GM13976 (cell line): ENCODE measurements at regions not wholly inside any gene's neighbourhood (a gene's known extent, or its start where the extent isn't known, plus 50 kb on each side); places are given as distances from the start of the nearest gene placed in this dataset.

Experiments
- DNase-seq: peaks from one replicate; pipeline ENCODE4 v3.0.0; 2012; ENCODE audit warnings: low spot score
- in situ Hi-C: fragments of 300-500 bp; cut with MboI; formaldehyde crosslinking; loops from one replicate; pipeline ENCODE4 v1.12.0; 2022; ENCODE audit warnings: low sequenced_read_pairs, mixed read lengths, inconsistent platforms; ENCODE audit not compliant: unreplicated experiment
- TF ChIP-seq, protein P1 (sequence below): IDR thresholded peaks from 2 replicates; pipeline ENCODE4 v1.5.1; 2012; ENCODE audit warnings: borderline replicate concordance, mild to moderate bottlenecking; ENCODE audit not compliant: insufficient read depth; ENCODE audit errors: extremely low read depth, missing control alignments, control extremely low read depth

DNA sequence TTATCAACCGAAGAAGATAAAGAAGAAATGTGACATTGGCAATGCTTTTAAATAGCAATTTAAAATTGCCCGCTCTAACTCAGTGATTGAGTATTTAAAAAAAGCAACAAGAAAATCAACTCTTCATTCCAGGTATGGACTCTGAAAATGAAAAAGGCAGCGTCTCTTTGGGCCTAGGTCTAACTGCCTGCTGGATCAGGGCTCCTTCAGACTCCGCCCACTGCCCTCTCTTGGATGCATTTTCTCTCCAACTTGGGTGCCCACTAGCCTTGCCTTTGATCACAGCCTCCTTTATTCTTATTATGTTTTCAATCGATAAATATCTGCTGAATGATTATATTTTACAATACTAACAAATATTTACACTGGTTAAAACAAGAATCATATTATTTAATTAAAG lies 268.9 kb downstream of the MRPL39 start:
- DNase-seq: no peak
- TF ChIP-seq, protein P1, sequence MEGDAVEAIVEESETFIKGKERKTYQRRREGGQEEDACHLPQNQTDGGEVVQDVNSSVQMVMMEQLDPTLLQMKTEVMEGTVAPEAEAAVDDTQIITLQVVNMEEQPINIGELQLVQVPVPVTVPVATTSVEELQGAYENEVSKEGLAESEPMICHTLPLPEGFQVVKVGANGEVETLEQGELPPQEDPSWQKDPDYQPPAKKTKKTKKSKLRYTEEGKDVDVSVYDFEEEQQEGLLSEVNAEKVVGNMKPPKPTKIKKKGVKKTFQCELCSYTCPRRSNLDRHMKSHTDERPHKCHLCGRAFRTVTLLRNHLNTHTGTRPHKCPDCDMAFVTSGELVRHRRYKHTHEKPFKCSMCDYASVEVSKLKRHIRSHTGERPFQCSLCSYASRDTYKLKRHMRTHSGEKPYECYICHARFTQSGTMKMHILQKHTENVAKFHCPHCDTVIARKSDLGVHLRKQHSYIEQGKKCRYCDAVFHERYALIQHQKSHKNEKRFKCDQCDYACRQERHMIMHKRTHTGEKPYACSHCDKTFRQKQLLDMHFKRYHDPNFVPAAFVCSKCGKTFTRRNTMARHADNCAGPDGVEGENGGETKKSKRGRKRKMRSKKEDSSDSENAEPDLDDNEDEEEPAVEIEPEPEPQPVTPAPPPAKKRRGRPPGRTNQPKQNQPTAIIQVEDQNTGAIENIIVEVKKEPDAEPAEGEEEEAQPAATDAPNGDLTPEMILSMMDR: no peak
- in situ Hi-C loops: no loop called here

DNA sequence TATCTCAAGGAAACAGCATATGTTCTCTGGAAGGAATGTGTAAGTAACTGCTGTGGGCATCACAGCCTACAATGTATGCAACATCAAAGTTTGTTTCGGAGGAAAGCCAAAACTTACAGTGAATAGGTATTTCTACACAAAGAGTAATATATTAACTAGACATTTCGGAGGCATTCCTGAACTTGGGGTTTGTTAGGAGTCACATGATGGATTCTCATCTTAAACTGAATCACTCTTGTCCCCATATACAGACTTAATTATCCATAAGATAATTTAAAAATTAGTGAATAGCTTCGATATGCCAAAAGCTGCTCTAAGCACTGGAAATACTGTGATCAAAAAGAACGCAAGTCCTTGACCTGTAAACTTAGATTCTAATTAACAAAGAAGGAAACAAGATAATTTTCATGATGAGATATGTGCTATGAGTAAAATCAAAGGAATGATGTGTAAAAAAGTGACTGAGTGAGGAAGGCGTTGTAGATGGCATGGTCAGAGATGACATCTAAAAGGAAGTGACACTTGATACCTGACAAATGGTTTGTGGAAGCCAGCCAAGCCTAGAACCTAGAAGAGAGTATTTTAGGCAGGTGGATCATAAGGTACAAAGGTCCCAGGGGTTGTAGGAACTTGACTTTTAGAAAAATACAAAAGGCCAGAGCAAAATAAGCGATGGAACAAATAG lies 273.1 kb downstream of the MRPL39 start:
- in situ Hi-C loops: no loop called here
- TF ChIP-seq, protein P1: no peak
- no peak for DNase-seq

- TF ChIP-seq, protein P1: no peak
- no peak for DNase-seq
- in situ Hi-C loops: no loop called here
Observed at GRCh38 chr21:25331286-25331685, 276.0 kb downstream of the MRPL39 start.

GRCh38 chr21:25330266-25330665 lies 277.0 kb downstream of the MRPL39 start:
- TF ChIP-seq, protein P1: no peak
- in situ Hi-C loops: no loop called here
- no peak for DNase-seq

GRCh38 chr21:25329227-25329825 lies 278.0 kb downstream of the MRPL39 start:
- in situ Hi-C loops: no loop called here
- no peak for DNase-seq
- TF ChIP-seq, protein P1: no peak

DNA sequence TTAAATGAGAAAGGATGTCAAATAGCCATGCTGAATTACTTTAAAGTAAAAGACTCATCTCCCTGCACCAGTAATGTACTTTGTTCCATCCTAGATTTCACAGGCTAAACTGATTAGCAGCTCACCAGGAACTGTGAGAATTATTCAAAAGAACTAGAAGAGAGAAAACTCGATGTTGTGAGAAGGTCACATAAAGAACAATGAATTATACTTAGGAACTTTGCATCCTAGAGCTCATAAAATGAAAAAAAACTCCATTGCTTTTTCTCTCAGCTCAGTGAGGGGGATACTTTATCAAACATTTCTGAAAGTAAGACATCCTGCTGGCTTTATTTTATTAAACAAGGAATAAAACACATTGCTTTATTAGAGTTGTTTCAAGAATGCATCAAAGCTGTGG lies 278.5 kb downstream of the MRPL39 start:
- no peak for DNase-seq
- in situ Hi-C loops: no loop called here
- TF ChIP-seq, protein P1: no peak

- TF ChIP-seq, protein P1: no peak
- no peak for DNase-seq
- in situ Hi-C loops: no loop called here
Observed at GRCh38 chr21:25326181-25326580, 281.1 kb downstream of the MRPL39 start.
